ENCODE measurements at regions not wholly inside any gene's neighbourhood (a gene's known extent, or its start where the extent isn't known, plus 50 kb on each side); places are given as distances from the start of the nearest gene placed in this dataset.
"Not testable (repeated sequence)": the region's sequence is repeated elsewhere in the genome, so short reads cannot be mapped to it uniquely, and the experiment has no call there.

DNA sequence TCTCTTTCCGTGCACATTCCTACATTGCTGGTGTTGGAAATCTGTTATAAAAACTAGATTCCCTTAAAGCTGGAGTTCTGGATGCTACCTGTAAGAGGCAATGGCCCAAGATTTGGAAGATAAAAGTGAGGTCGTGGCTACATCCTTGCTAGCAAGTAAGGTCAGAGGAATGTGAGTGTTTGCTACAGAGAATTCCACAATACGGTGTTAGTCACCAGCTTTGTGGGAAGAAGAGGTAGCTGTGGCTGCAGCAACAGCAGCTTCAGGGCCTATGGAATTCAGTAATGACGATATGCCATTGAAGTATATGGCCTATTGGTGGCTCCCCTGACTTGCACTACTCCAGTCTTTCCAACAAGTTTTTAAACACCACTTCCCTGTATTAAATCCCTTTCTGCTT, 227.7 kb upstream of the TMEM260 start:
- DNase-seq, result no peak
- ChIA-PET CTCF (no interaction called here), POLR2A (no interaction called here)
- Mint-ChIP-seq H3K27ac (no peak overlapping the region), H3K36me3 (peaks cover 0 to 35% (median 6%) of the 10 kb centered on the region in 3 donors), H3K27me3 (peaks cover 0 to 2% of the 10 kb centered on the region in 2 donors), H3K4me1 (no peaks in the 10 kb centered on the region), H3K4me3 (no peak overlapping the region), H3K9me3 (peaks cover 0 to 11% (median 4%) of the 10 kb centered on the region in 5 donors)
- no peaks in the 10 kb centered on the region for H3K4me1 ChIP-seq (ENCODE audit: insufficient read depth, low read length)
- H3K4me3 ChIP-seq (ENCODE audit: low read length), result no peak overlapping the region
- H3K27ac ChIP-seq (ENCODE audit: low read depth, low read length), result no peak overlapping the region
- no peaks in the 10 kb centered on the region for H3K9me3 ChIP-seq (ENCODE audit: low read length)
- no peaks in the 10 kb centered on the region for H3K27me3 ChIP-seq (ENCODE audit: insufficient read depth, low read length, poor library complexity, severe bottlenecking)
- no peaks in the 10 kb centered on the region for H3K36me3 ChIP-seq (ENCODE audit: insufficient read depth, low read length)

DNA sequence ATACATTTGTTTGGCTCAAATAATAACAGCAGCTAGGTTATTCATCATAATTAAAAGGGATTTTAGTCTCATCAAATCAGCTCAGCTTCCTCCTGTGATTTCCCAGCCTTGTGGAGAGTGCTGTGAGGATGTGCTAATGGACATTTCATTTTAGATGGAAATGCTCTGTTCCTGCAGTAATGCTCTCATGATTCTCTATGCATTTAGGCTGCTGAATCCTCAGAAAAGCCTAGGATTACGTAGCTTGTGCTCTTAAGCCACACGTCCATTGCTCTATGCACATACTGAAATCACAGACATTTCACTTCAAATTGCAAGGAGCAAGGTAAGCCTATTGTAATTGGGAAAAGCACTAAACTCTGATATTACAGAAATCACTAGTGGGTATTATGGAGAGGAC, 226.6 kb upstream of the TMEM260 start:
- Histone ChIP-seq H3K36me3 (ENCODE audit: insufficient read depth, low read length) (no peaks in the 10 kb centered on the region), H3K4me1 (ENCODE audit: insufficient read depth, low read length) (no peaks in the 10 kb centered on the region), H3K27me3 (ENCODE audit: insufficient read depth, low read length, poor library complexity, severe bottlenecking) (no peaks in the 10 kb centered on the region), H3K4me3 (ENCODE audit: low read length) (no peak overlapping the region), H3K27ac (ENCODE audit: low read depth, low read length) (no peak overlapping the region), H3K9me3 (ENCODE audit: low read length) (no peaks in the 10 kb centered on the region)
- Mint-ChIP-seq H3K36me3 (peaks cover 0 to 33% (median 3%) of the 10 kb centered on the region in 3 donors), H3K27me3 (peaks cover 0 to 3% of the 10 kb centered on the region in 2 donors), H3K9me3 (peaks cover 0 to 11% (median 4%) of the 10 kb centered on the region in 5 donors), H3K4me1 (no peaks in the 10 kb centered on the region), H3K27ac (no peak overlapping the region), H3K4me3 (no peak overlapping the region)
- POLR2A ChIA-PET, result no interaction called here
- no peak for DNase-seq
- CTCF ChIA-PET, result no interaction called here

DNA sequence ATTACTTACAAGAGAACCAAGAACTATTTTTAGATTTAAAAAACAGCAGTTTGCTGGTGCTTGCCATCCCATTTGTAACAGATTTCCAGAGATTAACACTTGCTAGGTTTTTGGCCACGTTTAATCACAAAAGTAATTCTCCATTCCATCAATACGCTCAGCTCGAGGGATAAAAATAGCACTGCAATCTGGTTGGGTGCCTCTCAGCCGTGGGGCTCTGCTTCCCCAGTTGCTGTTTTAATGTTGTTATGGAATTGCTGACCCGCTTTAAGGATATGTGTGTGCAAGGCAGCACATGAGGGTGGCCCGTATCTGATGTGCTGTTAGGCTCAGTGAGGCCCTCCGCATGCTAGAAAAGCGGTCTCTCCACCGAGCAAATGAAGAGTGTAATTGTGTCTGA, 222.2 kb upstream of the TMEM260 start:
- Mint-ChIP-seq H3K36me3 (peaks cover 0 to 5% (median 0%) of the 10 kb centered on the region in 3 donors), H3K9me3 (peaks cover 0 to 2% (median 0%) of the 10 kb centered on the region in 5 donors), H3K4me1 (no peaks in the 10 kb centered on the region), H3K4me3 (no peak overlapping the region), H3K27me3 (peaks cover 0 to 3% of the 10 kb centered on the region in 2 donors), H3K27ac (no peak overlapping the region)
- no peak for DNase-seq
- Histone ChIP-seq H3K9me3 (ENCODE audit: low read length) (no peaks in the 10 kb centered on the region), H3K36me3 (ENCODE audit: insufficient read depth, low read length) (no peaks in the 10 kb centered on the region), H3K4me3 (ENCODE audit: low read length) (no peak overlapping the region), H3K27me3 (ENCODE audit: insufficient read depth, low read length, poor library complexity, severe bottlenecking) (no peaks in the 10 kb centered on the region), H3K27ac (ENCODE audit: low read depth, low read length) (no peak overlapping the region), H3K4me1 (ENCODE audit: insufficient read depth, low read length) (no peaks in the 10 kb centered on the region)
- POLR2A ChIA-PET, result no interaction called here
- CTCF ChIA-PET, result no interaction called here

DNA sequence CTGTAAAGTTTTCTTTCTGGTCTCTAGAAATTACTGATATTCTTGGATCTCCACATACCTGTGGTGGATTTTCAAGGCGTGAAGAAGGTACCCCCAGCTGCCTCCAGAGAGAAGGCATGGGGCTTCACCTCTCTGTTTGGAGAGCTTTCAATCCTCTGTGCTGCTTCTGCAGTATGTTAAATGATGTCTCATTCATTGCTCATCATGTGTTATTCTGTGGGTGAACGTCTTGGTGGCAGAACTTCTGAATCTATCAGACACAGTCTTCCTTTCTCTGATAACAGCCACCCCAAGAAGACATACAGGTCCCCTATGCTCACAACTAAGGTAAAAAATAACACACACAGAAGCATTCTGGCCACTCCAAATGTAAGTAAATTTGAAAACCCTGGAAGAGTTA, 221.3 kb upstream of the TMEM260 start:
- no peak overlapping the region for H3K4me3 ChIP-seq (ENCODE audit: low read length)
- H3K27me3 ChIP-seq (ENCODE audit: insufficient read depth, low read length, poor library complexity, severe bottlenecking), result no peaks in the 10 kb centered on the region
- H3K9me3 ChIP-seq (ENCODE audit: low read length), result no peaks in the 10 kb centered on the region
- H3K36me3 Mint-ChIP-seq, result peaks cover 0 to 8% (median 0%) of the 10 kb centered on the region in 3 donors
- no peak for DNase-seq
- no peaks in the 10 kb centered on the region for H3K4me1 Mint-ChIP-seq
- no peak overlapping the region for H3K27ac Mint-ChIP-seq
- no peak overlapping the region for H3K27ac ChIP-seq (ENCODE audit: low read depth, low read length)
- CTCF ChIA-PET, result no interaction called here
- no peaks in the 10 kb centered on the region for H3K36me3 ChIP-seq (ENCODE audit: insufficient read depth, low read length)
- no peak overlapping the region for H3K4me3 Mint-ChIP-seq
- peaks cover 0 to 3% of the 10 kb centered on the region in 2 donors for H3K27me3 Mint-ChIP-seq
- POLR2A ChIA-PET, result no interaction called here
- H3K9me3 Mint-ChIP-seq, result peaks cover 0 to 2% (median 0%) of the 10 kb centered on the region in 5 donors
- no peaks in the 10 kb centered on the region for H3K4me1 ChIP-seq (ENCODE audit: insufficient read depth, low read length)

DNA sequence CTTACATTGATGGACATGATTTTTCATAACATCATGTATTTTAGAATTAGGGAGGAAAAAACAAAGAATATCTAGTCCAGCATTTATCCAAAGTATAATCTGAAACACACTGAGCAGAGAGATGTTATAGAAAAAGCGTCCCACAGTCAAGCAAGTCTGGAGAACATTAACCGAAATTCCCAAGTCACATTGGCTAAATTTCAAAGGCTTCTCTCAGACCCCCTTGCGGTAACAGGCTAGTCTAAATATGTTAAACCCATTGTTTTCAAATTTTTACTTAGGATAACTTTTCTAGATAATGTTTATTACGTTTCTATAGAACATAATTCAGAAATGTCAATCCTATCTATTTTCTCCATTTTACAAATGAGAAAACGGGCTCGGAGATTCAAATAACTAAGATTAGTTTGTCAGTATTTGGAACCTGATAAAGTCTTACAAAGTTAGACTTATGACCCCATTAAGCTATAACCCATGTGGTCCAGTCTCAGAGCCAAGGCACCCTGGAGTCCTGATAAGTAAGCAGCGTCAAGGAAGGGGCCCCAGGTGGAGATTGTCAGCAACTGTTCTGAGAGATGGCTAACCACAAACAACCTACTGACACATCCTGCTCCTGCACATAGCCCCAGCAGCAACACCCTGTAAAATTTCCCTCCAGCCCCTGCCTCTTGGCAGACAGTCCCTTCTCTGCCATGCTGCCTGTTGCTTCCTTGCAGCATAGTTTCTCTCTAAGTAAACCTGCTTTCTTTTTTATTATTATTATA, 220.6 kb upstream of the TMEM260 start:
- Histone ChIP-seq H3K4me3 (ENCODE audit: low read length) (no peak overlapping the region), H3K27me3 (ENCODE audit: insufficient read depth, low read length, poor library complexity, severe bottlenecking) (no peaks in the 10 kb centered on the region), H3K36me3 (ENCODE audit: insufficient read depth, low read length) (no peaks in the 10 kb centered on the region), H3K4me1 (ENCODE audit: insufficient read depth, low read length) (no peaks in the 10 kb centered on the region), H3K9me3 (ENCODE audit: low read length) (no peaks in the 10 kb centered on the region), H3K27ac (ENCODE audit: low read depth, low read length) (no peak overlapping the region)
- Mint-ChIP-seq H3K27ac (peak overlapping the region in 1 of 8 donors; percentile 70), H3K4me3 (no peak overlapping the region), H3K36me3 (peaks cover 0 to 8% (median 0%) of the 10 kb centered on the region in 3 donors), H3K27me3 (peaks cover 0 to 5% of the 10 kb centered on the region in 2 donors), H3K9me3 (peaks cover 0 to 2% (median 0%) of the 10 kb centered on the region in 5 donors), H3K4me1 (no peaks in the 10 kb centered on the region)
- ChIA-PET CTCF (no interaction called here), POLR2A (no interaction called here)
- no peak for DNase-seq

DNA sequence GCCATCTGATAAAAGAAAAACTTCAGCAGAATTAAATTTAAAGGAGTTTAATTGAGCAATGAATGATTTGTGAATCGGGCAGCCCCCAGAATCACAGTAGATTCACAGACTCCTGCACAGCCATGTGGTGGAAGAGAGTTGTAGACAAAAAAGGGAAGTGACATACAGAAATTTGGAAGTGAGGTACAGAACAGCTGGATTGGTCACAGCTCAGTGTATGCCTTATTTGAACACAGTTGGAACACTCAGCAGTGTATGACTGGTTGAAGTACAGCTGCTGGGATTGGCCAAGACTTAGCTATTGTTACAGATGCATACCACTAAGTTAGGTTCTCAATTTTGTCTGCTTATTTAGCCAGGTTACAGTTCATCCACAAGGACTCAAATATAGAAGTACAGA, 213.9 kb upstream of the TMEM260 start:
- H3K27ac Mint-ChIP-seq; CTCF ChIA-PET; H3K4me3 ChIP-seq (ENCODE audit: low read length); POLR2A ChIA-PET; H3K4me1 Mint-ChIP-seq; H3K4me3 Mint-ChIP-seq; H3K9me3 ChIP-seq (ENCODE audit: low read length); H3K27me3 ChIP-seq (ENCODE audit: insufficient read depth, low read length, poor library complexity, severe bottlenecking); DNase-seq; H3K27ac ChIP-seq (ENCODE audit: low read depth, low read length); H3K36me3 ChIP-seq (ENCODE audit: insufficient read depth, low read length); H3K4me1 ChIP-seq (ENCODE audit: insufficient read depth, low read length); H3K27me3 Mint-ChIP-seq: not testable (repeated sequence)
- peaks cover 0 to 34% (median 0%) of the 10 kb centered on the region in 3 donors for H3K36me3 Mint-ChIP-seq
- H3K9me3 Mint-ChIP-seq, result peaks cover 2 to 11% (median 3%) of the 10 kb centered on the region in 5 donors

DNA sequence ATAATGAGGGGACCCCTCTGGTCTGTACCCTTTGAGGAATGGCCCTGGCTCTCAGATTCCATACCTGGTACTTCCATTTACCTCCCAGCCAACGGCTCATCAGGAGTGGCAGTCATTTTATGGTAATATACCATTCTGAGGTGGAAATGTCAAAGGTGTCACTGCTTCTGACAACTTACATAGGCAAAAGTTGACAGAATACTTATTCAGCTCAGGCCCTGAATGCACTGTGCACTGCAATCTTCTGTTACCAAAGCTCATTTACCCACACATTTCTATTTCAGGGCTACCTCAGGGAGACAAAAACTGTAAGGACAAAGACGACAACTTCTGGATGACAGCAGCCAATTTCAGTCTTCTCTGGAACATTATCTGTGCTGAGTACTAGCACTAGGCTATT, 212.2 kb upstream of the TMEM260 start:
- no peak overlapping the region for H3K27ac Mint-ChIP-seq
- H3K9me3 ChIP-seq (ENCODE audit: low read length), result no peaks in the 10 kb centered on the region
- peaks cover 0 to 44% (median 0%) of the 10 kb centered on the region in 3 donors for H3K36me3 Mint-ChIP-seq
- no peak overlapping the region for H3K4me3 Mint-ChIP-seq
- H3K27me3 ChIP-seq (ENCODE audit: insufficient read depth, low read length, poor library complexity, severe bottlenecking), result no peaks in the 10 kb centered on the region
- no peaks in the 10 kb centered on the region for H3K4me1 Mint-ChIP-seq
- CTCF ChIA-PET, result no interaction called here
- H3K27me3 Mint-ChIP-seq, result peaks cover 3 to 6% of the 10 kb centered on the region in 2 donors
- H3K4me3 ChIP-seq (ENCODE audit: low read length), result no peak overlapping the region
- POLR2A ChIA-PET, result no interaction called here
- no peaks in the 10 kb centered on the region for H3K36me3 ChIP-seq (ENCODE audit: insufficient read depth, low read length)
- H3K27ac ChIP-seq (ENCODE audit: low read depth, low read length), result no peak overlapping the region
- H3K4me1 ChIP-seq (ENCODE audit: insufficient read depth, low read length), result no peaks in the 10 kb centered on the region
- DNase-seq, result no peak
- peaks cover 9 to 27% (median 14%) of the 10 kb centered on the region in 5 donors for H3K9me3 Mint-ChIP-seq

DNA sequence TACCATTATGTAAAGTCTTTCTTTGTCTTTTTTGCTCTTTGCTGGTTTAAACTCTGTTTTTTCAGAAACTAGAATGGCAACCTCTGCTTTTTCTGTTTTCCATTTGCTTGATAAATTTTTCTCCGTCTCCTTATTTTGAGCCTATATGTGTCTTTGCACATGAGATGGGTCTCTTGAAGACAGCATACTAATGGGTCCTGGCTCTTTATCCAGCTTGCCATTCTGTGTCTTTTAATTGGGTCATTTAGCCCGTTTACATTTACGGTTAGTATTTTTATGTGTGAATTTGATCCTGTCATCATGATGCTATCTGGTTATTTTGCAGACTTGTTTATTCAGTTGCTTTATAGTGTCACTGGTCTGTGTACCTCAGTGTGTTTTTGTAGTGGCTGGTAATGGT, 207.9 kb upstream of the TMEM260 start:
- no peaks in the 10 kb centered on the region for H3K4me1 ChIP-seq (ENCODE audit: insufficient read depth, low read length)
- H3K36me3 ChIP-seq (ENCODE audit: insufficient read depth, low read length), result no peaks in the 10 kb centered on the region
- no peak overlapping the region for H3K27ac Mint-ChIP-seq

More for the DNA sequence above, 207.9 kb upstream of the TMEM260 start:
- H3K27me3 Mint-ChIP-seq, result peaks cover 3 to 4% of the 10 kb centered on the region in 2 donors
- no peak overlapping the region for H3K27ac ChIP-seq (ENCODE audit: low read depth, low read length)
- no peak overlapping the region for H3K4me3 Mint-ChIP-seq
- no peaks in the 10 kb centered on the region for H3K9me3 ChIP-seq (ENCODE audit: low read length)
- no peaks in the 10 kb centered on the region for H3K4me1 Mint-ChIP-seq
- peaks cover 0 to 48% (median 2%) of the 10 kb centered on the region in 3 donors for H3K36me3 Mint-ChIP-seq
- no peaks in the 10 kb centered on the region for H3K27me3 ChIP-seq (ENCODE audit: insufficient read depth, low read length, poor library complexity, severe bottlenecking)
- H3K9me3 Mint-ChIP-seq, result peaks cover 16 to 33% (median 24%) of the 10 kb centered on the region in 5 donors
- no peak overlapping the region for H3K4me3 ChIP-seq (ENCODE audit: low read length)
- ChIA-PET POLR2A (no interaction called here), CTCF (no interaction called here)
- no peak for DNase-seq
